ENCODE measurements at regions not wholly inside any gene's neighbourhood (a gene's known extent, or its start where the extent isn't known, plus 50 kb on each side); places are given as distances from the start of the nearest gene placed in this dataset.

DNA sequence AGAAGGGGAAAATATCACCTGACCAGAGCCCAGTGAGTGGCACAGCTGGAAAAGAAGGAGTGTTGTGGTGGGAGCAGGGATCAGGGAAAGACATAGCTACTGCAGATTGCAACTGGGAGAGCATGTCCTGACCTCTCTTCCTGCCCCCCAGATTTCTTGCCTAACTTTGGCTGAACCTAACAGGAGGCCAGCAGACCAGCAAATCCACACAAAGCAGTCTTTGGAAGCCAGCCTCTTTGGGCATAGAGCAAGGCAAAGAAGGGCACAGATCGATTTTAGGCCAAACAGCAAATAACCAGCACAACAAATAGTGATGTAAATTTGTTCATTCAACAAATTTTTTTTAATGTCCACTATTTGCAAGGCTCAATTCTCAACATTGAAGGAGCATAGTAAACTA is 433.2 kb upstream of the GHITM start:
- Histone ChIP-seq H3K4me2 (no peak overlapping the region), H3K4me1 (no peaks in the 10 kb centered on the region), H3K27ac (no peak overlapping the region), H3K4me3 (no peak overlapping the region), H3K9me3 (no peaks in the 10 kb centered on the region)
- FAIRE-seq: no peak
- no peak for ATAC-seq
- CTCF ChIA-PET: no interaction called here
- DNase-seq (ENCODE audit: low read depth in 1 of 2, low spot score in 1 of 2): no peak
- TF ChIP-seq NR3C1 (IDR thresholded peaks at IDR 0.05) (no peak), CBX2 (IDR thresholded peaks at IDR 0.05; ENCODE audit: borderline replicate concordance, low read depth) (no peak), HEYL (CRISPR knock-in tag; IDR thresholded peaks at IDR 0.05) (no peak), RCOR1 (IDR thresholded peaks at IDR 0.05; ENCODE audit: low read depth, low read length) (no peak), JUN (IDR thresholded peaks at IDR 0.05) (no peak), KDM1A (IDR thresholded peaks at IDR 0.05; ENCODE audit: low read depth) (no peak), ESRRA (IDR thresholded peaks at IDR 0.05; ENCODE audit: borderline replicate concordance, low read length) (no peak), BCL3 (IDR thresholded peaks at IDR 0.05) (no peak), SMC3 (IDR thresholded peaks at IDR 0.05) (no peak), RARB (CRISPR knock-in tag; IDR thresholded peaks at IDR 0.05) (no peak), EHMT2 (IDR thresholded peaks at IDR 0.05; ENCODE audit: low read depth) (no peak), TP53 (CRISPR knock-in tag; IDR thresholded peaks at IDR 0.05) (no peak), EHF (CRISPR knock-in tag; IDR thresholded peaks at IDR 0.05) (no peak)
- TF ChIP-seq, protein P1, sequence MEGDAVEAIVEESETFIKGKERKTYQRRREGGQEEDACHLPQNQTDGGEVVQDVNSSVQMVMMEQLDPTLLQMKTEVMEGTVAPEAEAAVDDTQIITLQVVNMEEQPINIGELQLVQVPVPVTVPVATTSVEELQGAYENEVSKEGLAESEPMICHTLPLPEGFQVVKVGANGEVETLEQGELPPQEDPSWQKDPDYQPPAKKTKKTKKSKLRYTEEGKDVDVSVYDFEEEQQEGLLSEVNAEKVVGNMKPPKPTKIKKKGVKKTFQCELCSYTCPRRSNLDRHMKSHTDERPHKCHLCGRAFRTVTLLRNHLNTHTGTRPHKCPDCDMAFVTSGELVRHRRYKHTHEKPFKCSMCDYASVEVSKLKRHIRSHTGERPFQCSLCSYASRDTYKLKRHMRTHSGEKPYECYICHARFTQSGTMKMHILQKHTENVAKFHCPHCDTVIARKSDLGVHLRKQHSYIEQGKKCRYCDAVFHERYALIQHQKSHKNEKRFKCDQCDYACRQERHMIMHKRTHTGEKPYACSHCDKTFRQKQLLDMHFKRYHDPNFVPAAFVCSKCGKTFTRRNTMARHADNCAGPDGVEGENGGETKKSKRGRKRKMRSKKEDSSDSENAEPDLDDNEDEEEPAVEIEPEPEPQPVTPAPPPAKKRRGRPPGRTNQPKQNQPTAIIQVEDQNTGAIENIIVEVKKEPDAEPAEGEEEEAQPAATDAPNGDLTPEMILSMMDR (IDR thresholded peaks at IDR 0.05): no peak
- TF ChIP-seq, protein P2, sequence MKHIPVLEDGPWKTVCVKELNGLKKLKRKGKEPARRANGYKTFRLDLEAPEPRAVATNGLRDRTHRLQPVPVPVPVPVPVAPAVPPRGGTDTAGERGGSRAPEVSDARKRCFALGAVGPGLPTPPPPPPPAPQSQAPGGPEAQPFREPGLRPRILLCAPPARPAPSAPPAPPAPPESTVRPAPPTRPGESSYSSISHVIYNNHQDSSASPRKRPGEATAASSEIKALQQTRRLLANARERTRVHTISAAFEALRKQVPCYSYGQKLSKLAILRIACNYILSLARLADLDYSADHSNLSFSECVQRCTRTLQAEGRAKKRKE (CRISPR knock-in tag; IDR thresholded peaks at IDR 0.05; ENCODE audit: low read depth): no peak
- WGBS (ENCODE audit: missing lambda C conversion rate): 4% methylated on average over 1 of the region's 1 CpG
- POLR2A ChIA-PET: no interaction called here

- H3K4me1 ChIP-seq: no peaks in the 10 kb centered on the region
- CTCF ChIA-PET: no interaction called here
- POLR2A ChIA-PET: no interaction called here
- FAIRE-seq (no peak), DNase-seq (ENCODE audit: low read depth in 1 of 2, low spot score in 1 of 2) (no peak), ATAC-seq (no peak)
- H3K27ac ChIP-seq: no peak overlapping the region
- TF ChIP-seq ZFP36 (IDR thresholded peaks at IDR 0.05; ENCODE audit: borderline replicate concordance, partially characterized antibody): no peak
- TF ChIP-seq HDAC2 (IDR thresholded peaks at IDR 0.05): no peak
- no peak for TF ChIP-seq SREBF2 (IDR thresholded peaks at IDR 0.05)
- no peak for TF ChIP-seq POLR2AphosphoS2 (conservative IDR thresholded peaks at IDR 0.05; ENCODE audit: low read length)
- no peak for TF ChIP-seq ZC3H11A (IDR thresholded peaks at IDR 0.05)
- TF ChIP-seq, protein P2 (CRISPR knock-in tag; IDR thresholded peaks at IDR 0.05; ENCODE audit: low read depth): no peak
- no peak for TF ChIP-seq TFCP2L1 (CRISPR knock-in tag; IDR thresholded peaks at IDR 0.05)
- no peak for TF ChIP-seq HES2 (IDR thresholded peaks at IDR 0.05)
- no peak for TF ChIP-seq CBX2 (IDR thresholded peaks at IDR 0.05; ENCODE audit: borderline replicate concordance, low read depth)
- TF ChIP-seq MYC (IDR thresholded peaks at IDR 0.05; ENCODE audit: borderline replicate concordance, low read length): no peak
- TF ChIP-seq REST (IDR thresholded peaks at IDR 0.05): no peak
- TF ChIP-seq RAD21 (conservative IDR thresholded peaks at IDR 0.05 in 1 of 2, IDR thresholded peaks at IDR 0.05 in 1 of 2): no peak
- no peak for TF ChIP-seq CEBPB (IDR thresholded peaks at IDR 0.05)
- TF ChIP-seq, protein P1 (IDR thresholded peaks at IDR 0.05): no peak
- no peak for TF ChIP-seq EHF (CRISPR knock-in tag; IDR thresholded peaks at IDR 0.05)
- H3K9me3 ChIP-seq: no peaks in the 10 kb centered on the region
- no peak overlapping the region for H3K4me2 ChIP-seq
- 3% methylated on average over 2 of the region's 2 CpGs for WGBS (ENCODE audit: missing lambda C conversion rate)
- H3K4me3 ChIP-seq: no peak overlapping the region
Measured at GRCh38 chr10:83706952-83707582, 432.2 kb upstream of the GHITM start.

Measured in A549 (cell line).